ENCODE measurements at regions not wholly inside any gene's neighbourhood (a gene's known extent, or its start where the extent isn't known, plus 50 kb on each side); places are given as distances from the start of the nearest gene placed in this dataset.

GRCh38 chr14:41313196-41313595 is 293.5 kb upstream of the LRFN5 start:
- DNase-seq (no peak), ATAC-seq (no peak)
- Histone ChIP-seq H3K36me3 (replicated peaks in 1 of 2; ENCODE audit: insufficient read depth in 1 of 2, low read depth in 2 of 2) (no peaks in the 10 kb centered on the region), H3K4me1 (no peaks in the 10 kb centered on the region), H3K9me3 (no peaks in the 10 kb centered on the region), H3K27me3 (no peaks in the 10 kb centered on the region), H3K27ac (no peak overlapping the region), H3K4me3 (no peak overlapping the region)
- TF ChIP-seq CTCF (IDR thresholded peaks at IDR 0.05), result no peak
- intact Hi-C loops (cut with DNase I), result no loop called here
- 15 to 18% methylated on average over 1 of the region's 1 CpG for WGBS, 2 donors

DNA sequence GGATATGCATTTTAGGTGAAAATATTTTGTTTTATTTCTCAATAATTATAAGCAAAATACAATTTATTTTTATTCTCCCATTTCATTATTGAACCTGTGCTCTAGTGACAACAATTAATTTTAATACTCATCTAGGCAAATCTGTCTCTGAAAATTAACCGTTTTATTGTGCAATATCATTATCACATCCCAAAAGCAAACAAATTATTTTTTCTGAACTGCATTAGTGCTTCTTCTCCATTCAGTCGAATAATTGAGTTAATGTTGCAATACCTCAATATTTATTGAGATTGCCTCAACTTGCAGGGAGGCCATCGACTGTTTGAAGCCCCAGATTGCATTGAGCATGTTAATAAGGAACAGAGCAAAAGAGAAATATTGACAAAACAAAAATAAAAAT is 303.2 kb upstream of the LRFN5 start:
- Histone ChIP-seq H3K9me3 (no peaks in the 10 kb centered on the region), H3K27me3 (no peaks in the 10 kb centered on the region), H3K4me1 (no peaks in the 10 kb centered on the region), H3K27ac (no peak overlapping the region), H3K4me3 (no peak overlapping the region), H3K36me3 (replicated peaks in 1 of 2; ENCODE audit: insufficient read depth in 1 of 2, low read depth in 2 of 2) (no peaks in the 10 kb centered on the region)
- no peak for ATAC-seq
- WGBS, 2 donors, result 49 to 53% methylated on average over 3 of the region's 3 CpGs
- no peak for DNase-seq
- intact Hi-C loops (cut with DNase I), result no loop called here
- TF ChIP-seq POLR2A (IDR thresholded peaks at IDR 0.05) (no peak), CTCF (IDR thresholded peaks at IDR 0.05) (no peak)

DNA sequence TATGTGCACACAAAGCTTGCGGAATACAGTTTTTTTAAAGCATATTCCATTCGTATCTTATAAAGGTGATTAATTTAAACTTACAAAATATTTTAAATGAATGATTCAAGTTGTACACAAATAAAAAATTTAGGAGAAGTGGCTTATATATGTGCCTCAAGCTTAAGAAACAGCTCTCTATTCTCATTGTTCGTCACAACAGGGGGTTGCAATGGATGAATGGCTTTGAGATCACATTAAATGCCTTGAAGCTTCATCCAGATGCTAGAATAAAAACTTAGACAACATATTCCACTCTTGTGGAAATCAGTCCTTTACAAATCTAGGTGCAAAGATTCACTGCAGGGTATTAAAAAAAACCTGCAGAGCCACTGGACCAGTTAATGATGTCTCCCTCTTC is 303.9 kb upstream of the LRFN5 start:
- Histone ChIP-seq H3K4me3 (no peak overlapping the region), H3K27ac (no peak overlapping the region), H3K9me3 (no peaks in the 10 kb centered on the region), H3K27me3 (no peaks in the 10 kb centered on the region), H3K36me3 (replicated peaks in 1 of 2; ENCODE audit: insufficient read depth in 1 of 2, low read depth in 2 of 2) (no peaks in the 10 kb centered on the region), H3K4me1 (no peaks in the 10 kb centered on the region)
- intact Hi-C loops (cut with DNase I), result no loop called here
- DNase-seq (no peak), ATAC-seq (no peak)
- 61 to 63% methylated on average over 3 of the region's 3 CpGs for WGBS, 2 donors
- TF ChIP-seq CTCF (IDR thresholded peaks at IDR 0.05) (no peak), POLR2A (IDR thresholded peaks at IDR 0.05) (no peak)

- Histone ChIP-seq H3K27me3 (no peaks in the 10 kb centered on the region), H3K4me1 (no peaks in the 10 kb centered on the region), H3K9me3 (no peaks in the 10 kb centered on the region), H3K4me3 (no peak overlapping the region), H3K27ac (no peak overlapping the region), H3K36me3 (replicated peaks in 1 of 2; ENCODE audit: insufficient read depth in 1 of 2, low read depth in 2 of 2) (no peaks in the 10 kb centered on the region)
- intact Hi-C loops (cut with DNase I), result no loop called here
- ATAC-seq (no peak), DNase-seq (no peak)
- TF ChIP-seq CTCF (IDR thresholded peaks at IDR 0.05) (no peak), POLR2A (IDR thresholded peaks at IDR 0.05) (no peak)
- WGBS, 2 donors, result 64 to 67% methylated on average over 4 of the region's 4 CpGs
Measured at GRCh38 chr14:41299924-41300323, 306.8 kb upstream of the LRFN5 start.

DNA sequence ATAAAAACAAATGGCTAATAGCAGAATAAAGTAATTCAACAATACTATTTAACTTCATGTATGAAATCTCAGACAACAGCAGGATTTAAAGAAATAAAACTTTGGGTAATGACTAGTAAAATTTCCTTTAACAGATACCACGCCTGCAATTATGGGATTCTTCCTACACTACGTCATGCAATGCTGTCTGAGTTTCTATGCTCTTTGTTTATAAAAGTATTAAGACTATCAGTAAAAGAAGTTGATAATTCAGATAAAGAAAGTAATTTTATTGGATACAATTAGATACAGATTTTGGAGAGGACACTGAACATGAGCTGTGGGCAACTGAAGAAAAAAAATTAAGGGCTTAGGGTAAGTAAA is 308.4 kb upstream of the LRFN5 start:
- TF ChIP-seq POLR2A (IDR thresholded peaks at IDR 0.05) (no peak), CTCF (IDR thresholded peaks at IDR 0.05) (no peak)
- ATAC-seq (no peak), DNase-seq (no peak)
- intact Hi-C loops (cut with DNase I), result no loop called here
- H3K4me3 ChIP-seq, result no peak overlapping the region
- H3K9me3 ChIP-seq, result no peaks in the 10 kb centered on the region
- H3K27ac ChIP-seq, result no peak overlapping the region
- no peaks in the 10 kb centered on the region for H3K36me3 ChIP-seq (replicated peaks in 1 of 2; ENCODE audit: insufficient read depth in 1 of 2, low read depth in 2 of 2)
- H3K4me1 ChIP-seq, result no peaks in the 10 kb centered on the region
- 52 to 58% methylated on average over 2 of the region's 2 CpGs for WGBS, 2 donors
- H3K27me3 ChIP-seq, result no peaks in the 10 kb centered on the region
